ENCODE measurements at regions not wholly inside any gene's neighbourhood (a gene's known extent, or its start where the extent isn't known, plus 50 kb on each side); places are given as distances from the start of the nearest gene placed in this dataset.

GRCh38 chr16:5965321-5965720 lies 867.7 kb upstream of the EEF2KMT start:
- Histone ChIP-seq H3K4me3 (ENCODE audit: low read depth in 1 of 2, low read length in 2 of 2) (no peak overlapping the region), H3K27me3 (ENCODE audit: control insufficient read depth in 1 of 2, insufficient read depth in 2 of 2, low read length in 2 of 2) (no peaks in the 10 kb centered on the region), H3K27ac (ENCODE audit: low read depth in 2 of 2, low read length in 1 of 2) (no peak overlapping the region), H3K9me3 (ENCODE audit: control insufficient read depth in 2 of 2, insufficient read depth in 1 of 2, low read depth in 1 of 2, low read length in 1 of 2) (peaks cover 0 to 5% of the 10 kb centered on the region in 2 donors), H3K36me3 (ENCODE audit: control insufficient read depth in 2 of 2, insufficient read depth in 2 of 2, low read length in 1 of 2) (no peaks in the 10 kb centered on the region), H3K4me1 (ENCODE audit: control insufficient read depth in 2 of 2, insufficient read depth in 2 of 2, low read length in 1 of 2) (no peaks in the 10 kb centered on the region)
- 54 to 59% methylated on average over 3 of the region's 3 CpGs for WGBS, 2 donors

DNA sequence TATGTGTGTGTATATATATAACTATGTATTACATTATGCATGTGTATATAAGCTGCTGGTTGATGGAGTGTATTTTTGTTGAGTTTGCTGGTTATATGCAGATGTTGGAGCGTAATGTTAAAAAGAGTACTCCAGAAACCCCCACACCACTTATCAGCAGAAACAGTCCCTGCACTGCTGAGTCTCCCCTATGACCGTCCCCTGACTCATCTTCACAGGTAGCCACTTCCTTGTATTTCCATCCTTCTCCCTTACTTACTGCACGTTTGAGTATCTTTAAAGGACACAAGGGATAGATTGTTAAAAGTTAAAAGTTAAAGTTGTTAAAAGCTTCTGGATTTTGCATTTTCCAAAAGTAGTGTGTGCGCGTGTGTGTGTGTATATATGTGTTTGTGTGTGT lies 853.9 kb upstream of the EEF2KMT start:
- Histone ChIP-seq H3K4me1 (ENCODE audit: control insufficient read depth in 2 of 2, insufficient read depth in 2 of 2, low read length in 1 of 2) (no peaks in the 10 kb centered on the region), H3K27me3 (ENCODE audit: control insufficient read depth in 1 of 2, insufficient read depth in 2 of 2, low read length in 2 of 2) (no peaks in the 10 kb centered on the region), H3K9me3 (ENCODE audit: control insufficient read depth in 2 of 2, insufficient read depth in 1 of 2, low read depth in 1 of 2, low read length in 1 of 2) (peaks cover 0 to 4% of the 10 kb centered on the region in 2 donors), H3K27ac (ENCODE audit: low read depth in 2 of 2, low read length in 1 of 2) (no peak overlapping the region), H3K36me3 (ENCODE audit: control insufficient read depth in 2 of 2, insufficient read depth in 2 of 2, low read length in 1 of 2) (no peaks in the 10 kb centered on the region), H3K4me3 (ENCODE audit: low read depth in 1 of 2, low read length in 2 of 2) (no peak overlapping the region)
- 80 to 87% methylated on average over 5 of the region's 5 CpGs for WGBS, 2 donors

DNA sequence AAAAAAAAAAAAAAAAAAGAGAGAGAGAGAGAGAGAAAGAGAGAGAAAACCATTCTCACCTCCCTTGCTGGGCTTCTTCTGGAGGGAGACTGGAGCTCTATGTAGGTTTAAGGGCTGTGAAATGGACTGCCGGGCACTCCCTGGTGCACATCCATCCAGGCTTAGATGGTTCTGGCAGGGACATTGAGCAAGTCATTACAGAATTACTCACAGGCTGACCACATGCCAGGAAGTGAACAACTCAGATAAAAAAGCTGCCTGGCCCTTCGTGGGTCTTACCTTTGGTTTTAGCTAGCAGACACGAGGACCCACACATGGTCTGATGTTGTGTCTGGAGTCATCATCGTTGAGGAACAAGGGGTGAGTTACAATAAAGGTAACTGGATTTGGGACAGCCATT lies 847.4 kb upstream of the EEF2KMT start:
- Histone ChIP-seq H3K36me3 (ENCODE audit: control insufficient read depth in 2 of 2, insufficient read depth in 2 of 2, low read length in 1 of 2) (no peaks in the 10 kb centered on the region), H3K4me3 (ENCODE audit: low read depth in 1 of 2, low read length in 2 of 2) (no peak overlapping the region), H3K9me3 (ENCODE audit: control insufficient read depth in 2 of 2, insufficient read depth in 1 of 2, low read depth in 1 of 2, low read length in 1 of 2) (peaks cover 0 to 7% of the 10 kb centered on the region in 2 donors), H3K4me1 (ENCODE audit: control insufficient read depth in 2 of 2, insufficient read depth in 2 of 2, low read length in 1 of 2) (no peaks in the 10 kb centered on the region), H3K27me3 (ENCODE audit: control insufficient read depth in 1 of 2, insufficient read depth in 2 of 2, low read length in 2 of 2) (no peaks in the 10 kb centered on the region), H3K27ac (ENCODE audit: low read depth in 2 of 2, low read length in 1 of 2) (no peak overlapping the region)
- WGBS, 2 donors: 57 to 64% methylated on average over 4 of the region's 4 CpGs

DNA sequence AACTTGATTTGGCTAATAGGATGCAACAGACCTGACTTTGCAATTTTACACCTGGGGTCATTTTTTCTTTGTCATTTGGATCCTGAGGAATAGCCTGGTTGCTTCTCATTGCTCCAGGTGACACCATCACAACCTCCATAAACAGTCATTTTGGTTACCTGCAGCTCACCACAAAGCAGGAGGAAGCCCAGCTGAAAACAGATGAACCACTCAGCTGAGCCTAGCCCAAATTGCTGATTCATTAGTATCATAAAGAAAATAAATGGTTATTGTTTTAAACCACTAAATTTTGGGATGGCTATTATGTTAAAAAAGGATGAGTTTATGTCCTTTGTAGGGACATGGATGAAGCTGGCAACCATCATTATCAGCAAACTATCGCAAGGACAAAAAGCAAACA lies 841.0 kb upstream of the EEF2KMT start:
- H3K27ac ChIP-seq (ENCODE audit: low read depth in 2 of 2, low read length in 1 of 2): no peak overlapping the region
- no peaks in the 10 kb centered on the region for H3K27me3 ChIP-seq (ENCODE audit: control insufficient read depth in 1 of 2, insufficient read depth in 2 of 2, low read length in 2 of 2)
- no peaks in the 10 kb centered on the region for H3K4me1 ChIP-seq (ENCODE audit: control insufficient read depth in 2 of 2, insufficient read depth in 2 of 2, low read length in 1 of 2)
- H3K4me3 ChIP-seq (ENCODE audit: low read depth in 1 of 2, low read length in 2 of 2): no peak overlapping the region
- peaks cover 2 to 7% of the 10 kb centered on the region in 2 donors for H3K9me3 ChIP-seq (ENCODE audit: control insufficient read depth in 2 of 2, insufficient read depth in 1 of 2, low read depth in 1 of 2, low read length in 1 of 2)
- WGBS, 2 donors: 90 to 93% methylated on average over 1 of the region's 1 CpG
- no peaks in the 10 kb centered on the region for H3K36me3 ChIP-seq (ENCODE audit: control insufficient read depth in 2 of 2, insufficient read depth in 2 of 2, low read length in 1 of 2)

- Histone ChIP-seq H3K27me3 (ENCODE audit: control insufficient read depth in 1 of 2, insufficient read depth in 2 of 2, low read length in 2 of 2) (no peaks in the 10 kb centered on the region), H3K36me3 (ENCODE audit: control insufficient read depth in 2 of 2, insufficient read depth in 2 of 2, low read length in 1 of 2) (no peaks in the 10 kb centered on the region), H3K9me3 (ENCODE audit: control insufficient read depth in 2 of 2, insufficient read depth in 1 of 2, low read depth in 1 of 2, low read length in 1 of 2) (no peaks in the 10 kb centered on the region), H3K4me1 (ENCODE audit: control insufficient read depth in 2 of 2, insufficient read depth in 2 of 2, low read length in 1 of 2) (no peaks in the 10 kb centered on the region), H3K4me3 (ENCODE audit: low read depth in 1 of 2, low read length in 2 of 2) (no peak overlapping the region), H3K27ac (ENCODE audit: low read depth in 2 of 2, low read length in 1 of 2) (no peak overlapping the region)
- WGBS, 2 donors: 69 to 71% methylated on average over 9 of the region's 9 CpGs
These were observed 835.3 kb upstream of the EEF2KMT start for GRCh38 chr16:5932906-5933305.

DNA sequence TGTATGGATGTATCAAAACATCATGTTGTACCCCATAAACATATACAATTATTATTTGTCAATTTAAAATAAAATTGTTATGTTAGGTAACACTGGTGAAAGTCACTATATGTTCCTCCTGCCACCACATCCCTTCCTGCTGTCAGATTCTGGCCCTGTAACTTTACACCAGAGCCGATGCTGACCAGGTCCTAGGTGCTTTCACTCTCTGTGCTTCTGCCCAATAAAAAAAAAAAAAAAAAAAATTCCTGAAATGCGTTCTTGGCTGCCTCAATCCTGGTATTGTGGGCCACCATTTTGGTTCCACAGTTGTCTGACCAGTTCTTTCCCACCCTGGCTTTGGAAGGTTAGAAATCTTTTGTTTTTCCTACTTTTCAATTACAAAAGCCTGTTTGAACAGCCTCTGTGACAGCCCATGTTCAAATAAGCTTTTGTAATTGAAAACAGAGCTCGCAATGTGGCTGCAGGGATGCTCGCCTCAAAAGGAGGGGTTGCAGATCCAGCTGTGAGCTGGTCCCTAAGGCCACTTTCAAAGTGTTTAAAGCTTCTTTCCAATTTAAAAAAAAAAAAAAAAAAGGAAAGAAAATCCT lies 831.0 kb upstream of the EEF2KMT start:
- no peaks in the 10 kb centered on the region for H3K27me3 ChIP-seq (ENCODE audit: control insufficient read depth in 1 of 2, insufficient read depth in 2 of 2, low read length in 2 of 2)
- H3K27ac ChIP-seq (ENCODE audit: low read depth in 2 of 2, low read length in 1 of 2): no peak overlapping the region
- H3K9me3 ChIP-seq (ENCODE audit: control insufficient read depth in 2 of 2, insufficient read depth in 1 of 2, low read depth in 1 of 2, low read length in 1 of 2): no peaks in the 10 kb centered on the region
- H3K36me3 ChIP-seq (ENCODE audit: control insufficient read depth in 2 of 2, insufficient read depth in 2 of 2, low read length in 1 of 2): no peaks in the 10 kb centered on the region
- no peak overlapping the region for H3K4me3 ChIP-seq (ENCODE audit: low read depth in 1 of 2, low read length in 2 of 2)
- WGBS, 2 donors: 10 to 11% methylated on average over 4 of the region's 4 CpGs
- no peaks in the 10 kb centered on the region for H3K4me1 ChIP-seq (ENCODE audit: control insufficient read depth in 2 of 2, insufficient read depth in 2 of 2, low read length in 1 of 2)

DNA sequence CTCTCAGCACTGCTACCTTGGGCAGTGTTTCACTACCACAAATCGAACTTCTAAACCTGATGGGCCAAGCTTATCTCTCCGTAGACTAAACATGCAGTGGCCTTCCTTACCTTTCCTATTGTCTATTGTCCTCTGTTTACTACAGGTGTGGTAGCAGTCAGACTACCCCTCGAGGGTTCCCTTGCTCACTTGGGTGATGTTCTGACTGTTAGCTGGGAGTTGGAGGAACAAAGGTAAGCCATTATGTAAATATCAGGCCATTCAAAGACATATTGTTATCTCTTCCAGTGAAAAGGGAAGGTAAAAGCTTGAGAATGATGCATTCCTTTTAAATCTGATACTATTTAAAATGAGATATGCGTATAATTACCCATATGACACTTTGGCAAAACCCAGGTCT lies 828.3 kb upstream of the EEF2KMT start:
- 42 to 48% methylated on average over 4 of the region's 4 CpGs for WGBS, 2 donors

GRCh38 chr16:5922686-5923085 lies 825.1 kb upstream of the EEF2KMT start:
- 77 to 80% methylated on average over 2 of the region's 2 CpGs for WGBS, 2 donors
- H3K9me3 ChIP-seq (ENCODE audit: control insufficient read depth in 2 of 2, insufficient read depth in 1 of 2, low read depth in 1 of 2, low read length in 1 of 2): peaks cover 0 to 2% of the 10 kb centered on the region in 2 donors
- H3K4me3 ChIP-seq (ENCODE audit: low read depth in 1 of 2, low read length in 2 of 2): no peak overlapping the region

More for the DNA sequence above, 828.3 kb upstream of the EEF2KMT start:
- Histone ChIP-seq H3K27me3 (ENCODE audit: control insufficient read depth in 1 of 2, insufficient read depth in 2 of 2, low read length in 2 of 2) (no peaks in the 10 kb centered on the region), H3K4me3 (ENCODE audit: low read depth in 1 of 2, low read length in 2 of 2) (no peak overlapping the region), H3K27ac (ENCODE audit: low read depth in 2 of 2, low read length in 1 of 2) (no peak overlapping the region), H3K9me3 (ENCODE audit: control insufficient read depth in 2 of 2, insufficient read depth in 1 of 2, low read depth in 1 of 2, low read length in 1 of 2) (no peaks in the 10 kb centered on the region), H3K4me1 (ENCODE audit: control insufficient read depth in 2 of 2, insufficient read depth in 2 of 2, low read length in 1 of 2) (no peaks in the 10 kb centered on the region), H3K36me3 (ENCODE audit: control insufficient read depth in 2 of 2, insufficient read depth in 2 of 2, low read length in 1 of 2) (no peaks in the 10 kb centered on the region)

GRCh38 chr16:5918567-5919130 lies 821.1 kb upstream of the EEF2KMT start:
- Histone ChIP-seq H3K9me3 (ENCODE audit: control insufficient read depth in 2 of 2, insufficient read depth in 1 of 2, low read depth in 1 of 2, low read length in 1 of 2) (peaks cover 2% of the 10 kb centered on the region in 2 donors), H3K4me1 (ENCODE audit: control insufficient read depth in 2 of 2, insufficient read depth in 2 of 2, low read length in 1 of 2) (no peaks in the 10 kb centered on the region), H3K36me3 (ENCODE audit: control insufficient read depth in 2 of 2, insufficient read depth in 2 of 2, low read length in 1 of 2) (no peaks in the 10 kb centered on the region), H3K27ac (ENCODE audit: low read depth in 2 of 2, low read length in 1 of 2) (no peak overlapping the region), H3K4me3 (ENCODE audit: low read depth in 1 of 2, low read length in 2 of 2) (no peak overlapping the region), H3K27me3 (ENCODE audit: control insufficient read depth in 1 of 2, insufficient read depth in 2 of 2, low read length in 2 of 2) (no peaks in the 10 kb centered on the region)
- 52 to 60% methylated on average over 4 of the region's 4 CpGs for WGBS, 2 donors

More at GRCh38 chr16:5922686-5923085, 825.1 kb upstream of the EEF2KMT start:
- Histone ChIP-seq H3K4me1 (ENCODE audit: control insufficient read depth in 2 of 2, insufficient read depth in 2 of 2, low read length in 1 of 2) (no peaks in the 10 kb centered on the region), H3K27me3 (ENCODE audit: control insufficient read depth in 1 of 2, insufficient read depth in 2 of 2, low read length in 2 of 2) (no peaks in the 10 kb centered on the region), H3K27ac (ENCODE audit: low read depth in 2 of 2, low read length in 1 of 2) (no peak overlapping the region), H3K36me3 (ENCODE audit: control insufficient read depth in 2 of 2, insufficient read depth in 2 of 2, low read length in 1 of 2) (no peaks in the 10 kb centered on the region)

Measured in esophagus (tissue), 2 donors.